ENCODE measurements at regions not wholly inside any gene's neighbourhood (a gene's known extent, or its start where the extent isn't known, plus 50 kb on each side); places are given as distances from the start of the nearest gene placed in this dataset.

DNA sequence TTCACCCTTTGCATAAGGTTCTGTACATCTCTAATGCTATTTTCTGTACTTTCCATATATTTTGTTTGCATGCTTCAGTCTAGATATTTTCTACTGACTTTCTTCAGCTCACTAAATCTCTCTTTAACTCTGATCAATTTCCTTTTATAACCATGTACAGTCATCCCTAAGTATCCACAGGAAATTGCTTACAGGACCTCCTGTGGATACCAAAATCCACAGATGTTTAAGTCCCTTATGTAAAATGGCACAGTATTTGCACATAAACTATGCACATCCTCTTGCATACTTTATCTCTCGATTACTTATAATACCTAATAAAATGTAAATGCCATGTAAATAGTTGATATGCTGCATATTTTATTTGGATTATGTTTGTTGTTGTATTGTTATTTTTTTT is 442.1 kb downstream of the TLE4 start:
- TF ChIP-seq, protein P1, sequence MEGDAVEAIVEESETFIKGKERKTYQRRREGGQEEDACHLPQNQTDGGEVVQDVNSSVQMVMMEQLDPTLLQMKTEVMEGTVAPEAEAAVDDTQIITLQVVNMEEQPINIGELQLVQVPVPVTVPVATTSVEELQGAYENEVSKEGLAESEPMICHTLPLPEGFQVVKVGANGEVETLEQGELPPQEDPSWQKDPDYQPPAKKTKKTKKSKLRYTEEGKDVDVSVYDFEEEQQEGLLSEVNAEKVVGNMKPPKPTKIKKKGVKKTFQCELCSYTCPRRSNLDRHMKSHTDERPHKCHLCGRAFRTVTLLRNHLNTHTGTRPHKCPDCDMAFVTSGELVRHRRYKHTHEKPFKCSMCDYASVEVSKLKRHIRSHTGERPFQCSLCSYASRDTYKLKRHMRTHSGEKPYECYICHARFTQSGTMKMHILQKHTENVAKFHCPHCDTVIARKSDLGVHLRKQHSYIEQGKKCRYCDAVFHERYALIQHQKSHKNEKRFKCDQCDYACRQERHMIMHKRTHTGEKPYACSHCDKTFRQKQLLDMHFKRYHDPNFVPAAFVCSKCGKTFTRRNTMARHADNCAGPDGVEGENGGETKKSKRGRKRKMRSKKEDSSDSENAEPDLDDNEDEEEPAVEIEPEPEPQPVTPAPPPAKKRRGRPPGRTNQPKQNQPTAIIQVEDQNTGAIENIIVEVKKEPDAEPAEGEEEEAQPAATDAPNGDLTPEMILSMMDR (IDR thresholded peaks at IDR 0.05): no peak
- TF ChIP-seq POLR2A (IDR thresholded peaks at IDR 0.05): no peak

Measured in body of pancreas (tissue), 4 donors.